Astrocyte (in vitro differentiated cells and primary cell): ENCODE measurements at regions not wholly inside any gene's neighbourhood (a gene's known extent, or its start where the extent isn't known, plus 50 kb on each side); places are given as distances from the start of the nearest gene placed in this dataset.
A peak's percentile ranks its signal among the peaks of the same experiment; 100 is the strongest.

ENCODE experiments used
- DNase-seq: peaks from one replicate; pipeline ENCODE4 v3.0.0-alpha.2; 2010; ENCODE audit warnings: low read depth
- FAIRE-seq: peaks from 2 replicates; lab custom pipeline; 2011; peaks lifted over from hg19 to GRCh38; lab: Jason Lieb, UNC
- H2AFZ ChIP-seq: 2 replicates; pipeline ENCODE4 v1.6.0; 2012; ENCODE audit warnings: low read depth, low read length, inconsistent platforms
- H3K27ac ChIP-seq: 2 replicates; pipeline ENCODE4 v1.5.1; 2011; ENCODE audit warnings: low read depth, low read length, inconsistent platforms
- H3K27me3 ChIP-seq: 2 replicates; pipeline ENCODE4 v1.6.0; 2011; ENCODE audit warnings: low read length, inconsistent platforms; ENCODE audit not compliant: insufficient read depth
- H3K36me3 ChIP-seq: 2 replicates; pipeline ENCODE4 v1.5.1; 2011; ENCODE audit warnings: low read length, inconsistent platforms; ENCODE audit not compliant: insufficient read depth
- H3K4me1 ChIP-seq: 2 replicates; pipeline ENCODE4 v1.5.1; 2011; ENCODE audit warnings: low read length, inconsistent platforms; ENCODE audit not compliant: insufficient read depth
- H3K4me2 ChIP-seq: 2 replicates; pipeline ENCODE4 v1.6.0; 2012; ENCODE audit warnings: low read length, inconsistent platforms
- H3K4me3 ChIP-seq: 2 replicates; pipeline ENCODE4 v1.5.1; 2011; ENCODE audit warnings: low read depth, mild to moderate bottlenecking, low read length, inconsistent platforms; ENCODE audit not compliant: insufficient read depth
- H3K79me2 ChIP-seq: 2 replicates; pipeline ENCODE4 v1.6.0; 2012; ENCODE audit warnings: mild to moderate bottlenecking, low read length, inconsistent platforms; ENCODE audit not compliant: insufficient read depth
- H3K9ac ChIP-seq: 2 replicates; pipeline ENCODE4 v1.6.0; 2012; ENCODE audit warnings: mild to moderate bottlenecking, low read length, inconsistent platforms
- H3K9me3 ChIP-seq: 2 replicates; pipeline ENCODE4 v1.5.1; 2012; ENCODE audit warnings: low read depth, mild to moderate bottlenecking, low read length, inconsistent platforms; ENCODE audit not compliant: insufficient read depth
- H4K20me1 ChIP-seq: 2 replicates; pipeline ENCODE4 v1.6.0; 2012; ENCODE audit warnings: low read length, inconsistent platforms; ENCODE audit not compliant: insufficient read depth
- H3K27ac Mint-ChIP-seq: one replicate; pipeline ENCODE4 v1.8.0; 2021; ENCODE audit warnings: mild to moderate bottlenecking, mixed read lengths; ENCODE audit not compliant: unreplicated experiment
- H3K27me3 Mint-ChIP-seq: one replicate; pipeline ENCODE4 v1.8.0; 2021; ENCODE audit warnings: low read depth, mixed read lengths; ENCODE audit not compliant: unreplicated experiment
- H3K36me3 Mint-ChIP-seq: one replicate; pipeline ENCODE4 v1.8.0; 2021; ENCODE audit warnings: low read depth, mixed read lengths; ENCODE audit not compliant: unreplicated experiment
- H3K4me1 Mint-ChIP-seq: one replicate; pipeline ENCODE4 v1.8.0; 2021; ENCODE audit warnings: low read depth, mixed read lengths; ENCODE audit not compliant: unreplicated experiment
- H3K4me3 Mint-ChIP-seq: one replicate; pipeline ENCODE4 v1.8.0; 2021; ENCODE audit warnings: mild to moderate bottlenecking, moderate library complexity, mixed read lengths; ENCODE audit not compliant: unreplicated experiment
- H3K9me3 Mint-ChIP-seq: one replicate; pipeline ENCODE4 v1.8.0; 2021; ENCODE audit warnings: mild to moderate bottlenecking, mixed read lengths; ENCODE audit not compliant: unreplicated experiment
- CTCF ChIP-seq: IDR thresholded peaks from 2 replicates; pipeline ENCODE4 v1.5.1; 2011; ENCODE audit warnings: low read depth, mild to moderate bottlenecking, inconsistent platforms, low read length, moderate library complexity; ENCODE audit not compliant: insufficient read depth
- EZH2 ChIP-seq: IDR thresholded peaks from 2 replicates; pipeline ENCODE4 v1.6.1; 2012; ENCODE audit warnings: mild to moderate bottlenecking, low read length, inconsistent platforms; ENCODE audit not compliant: insufficient read depth

DNA sequence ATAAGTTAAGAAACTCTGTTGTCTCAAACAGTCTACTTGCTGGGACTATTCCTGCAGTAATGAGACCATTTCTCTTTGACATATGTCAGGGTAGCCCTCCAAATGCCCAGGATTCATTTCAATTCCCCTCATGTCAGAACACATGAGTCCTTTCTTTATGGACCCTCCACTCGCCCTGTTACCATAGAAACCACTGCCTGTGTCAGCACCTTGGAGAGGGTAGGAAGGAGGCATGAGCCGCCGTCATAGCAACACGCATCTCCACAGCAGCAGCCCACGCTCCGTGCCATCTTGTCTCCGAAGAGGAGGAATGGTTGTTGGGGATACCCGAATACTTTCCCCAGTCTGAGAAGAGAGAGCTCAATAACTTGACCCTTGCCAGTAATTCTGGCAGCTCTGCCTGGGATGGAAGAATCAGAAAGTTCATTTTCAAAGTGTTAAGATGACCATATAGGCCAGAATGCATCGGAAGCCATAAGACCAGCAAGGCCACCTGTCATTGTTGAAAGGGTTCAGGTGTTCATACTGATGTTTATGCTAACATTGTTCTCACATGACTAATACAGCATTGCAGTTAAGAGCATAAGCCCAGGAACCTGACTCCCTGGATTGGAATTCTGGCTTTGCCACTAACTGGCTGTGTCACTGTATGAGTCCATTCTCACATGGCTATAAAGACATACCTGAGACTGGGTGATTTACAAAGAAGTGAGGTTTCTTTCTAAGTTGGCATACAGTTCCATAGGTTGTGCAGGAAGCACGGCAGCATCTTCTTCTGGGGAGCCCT is 141.3 kb downstream of the ABCC12 start:
- H3K27ac Mint-ChIP-seq = peak overlapping the region; percentile 86
- peak overlapping the region; percentile 36 for H3K4me2 ChIP-seq
- H2AFZ ChIP-seq = no peak overlapping the region
- H3K27me3 Mint-ChIP-seq = peaks cover 12% of the 10 kb centered on the region
- FAIRE-seq = no peak
- H3K4me1 ChIP-seq = peaks cover 20% of the 10 kb centered on the region
- no peaks in the 10 kb centered on the region for H3K36me3 ChIP-seq
- DNase-seq = peak; percentile 86
- no peaks in the 10 kb centered on the region for H4K20me1 ChIP-seq
- H3K79me2 ChIP-seq = no peaks in the 10 kb centered on the region
- H3K4me3 ChIP-seq = no peak overlapping the region
- no peaks in the 10 kb centered on the region for H3K36me3 Mint-ChIP-seq
- no peaks in the 10 kb centered on the region for H3K9me3 ChIP-seq
- H3K9ac ChIP-seq = no peak overlapping the region
- TF ChIP-seq CTCF = no peak
- TF ChIP-seq EZH2 = no peak
- peaks cover 5% of the 10 kb centered on the region for H3K9me3 Mint-ChIP-seq
- no peaks in the 10 kb centered on the region for H3K27me3 ChIP-seq
- peak overlapping the region; percentile 64 for H3K27ac ChIP-seq
- H3K4me3 Mint-ChIP-seq = no peak overlapping the region
- peaks cover 3% of the 10 kb centered on the region for H3K4me1 Mint-ChIP-seq

DNA sequence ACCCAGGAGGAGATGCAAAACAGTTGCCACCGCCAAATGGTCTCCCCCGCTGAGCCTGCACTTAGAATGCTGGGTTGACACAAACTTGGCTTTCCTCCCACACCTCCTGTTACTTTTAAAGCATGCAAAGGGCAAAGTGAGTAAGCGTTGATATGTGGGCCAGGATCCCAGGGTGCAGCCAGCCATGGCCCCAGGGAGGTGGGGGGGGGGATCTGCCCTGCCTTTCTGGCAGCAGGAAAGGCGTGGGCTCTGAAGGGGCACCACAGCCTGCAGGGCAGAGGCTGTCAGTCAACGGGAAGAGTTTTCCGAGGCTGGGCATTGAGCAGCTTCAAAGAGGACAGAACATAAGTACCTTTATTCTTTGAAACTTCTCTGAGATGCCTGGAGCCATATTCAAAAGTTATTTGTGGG is 142.3 kb downstream of the ABCC12 start:
- Mint-ChIP-seq H3K9me3 (peaks cover 5% of the 10 kb centered on the region), H3K4me3 (no peak overlapping the region), H3K27ac (no peak overlapping the region), H3K36me3 (no peaks in the 10 kb centered on the region), H3K27me3 (peaks cover 12% of the 10 kb centered on the region), H3K4me1 (peaks cover 3% of the 10 kb centered on the region)
- TF ChIP-seq CTCF = no peak
- no peaks in the 10 kb centered on the region for H3K27me3 ChIP-seq
- H2AFZ ChIP-seq = no peak overlapping the region
- H3K4me2 ChIP-seq = peak overlapping the region; percentile 54
- H3K9me3 ChIP-seq = no peaks in the 10 kb centered on the region
- peaks cover 20% of the 10 kb centered on the region for H3K4me1 ChIP-seq
- no peaks in the 10 kb centered on the region for H3K79me2 ChIP-seq
- no peaks in the 10 kb centered on the region for H4K20me1 ChIP-seq
- DNase-seq (peak; percentile 67), FAIRE-seq (no peak)
- no peak overlapping the region for H3K9ac ChIP-seq
- no peak overlapping the region for H3K4me3 ChIP-seq
- peak overlapping the region; percentile 64 for H3K27ac ChIP-seq
- no peaks in the 10 kb centered on the region for H3K36me3 ChIP-seq
